ENCODE measurements at regions not wholly inside any gene's neighbourhood (a gene's known extent, or its start where the extent isn't known, plus 50 kb on each side); places are given as distances from the start of the nearest gene placed in this dataset.

- Histone ChIP-seq H3K9me3 (ENCODE audit: control insufficient read depth, low read length) (no peaks in the 10 kb centered on the region), H3K27ac (ENCODE audit: low read depth in 1 of 2, low read length in 2 of 2) (no peak overlapping the region), H3K36me3 (ENCODE audit: control insufficient read depth in 1 of 2, insufficient read depth in 2 of 2, low read length in 1 of 2) (no peaks in the 10 kb centered on the region), H3K27me3 (ENCODE audit: control insufficient read depth in 1 of 2, insufficient read depth in 2 of 2, low read length in 1 of 2) (no peaks in the 10 kb centered on the region), H3K4me3 (ENCODE audit: low read length in 2 of 2) (no peak overlapping the region), H3K4me1 (ENCODE audit: control insufficient read depth in 1 of 2, insufficient read depth in 2 of 2, low read length in 2 of 2) (no peaks in the 10 kb centered on the region)
- DNase-seq (no peak), ATAC-seq (ENCODE audit: low FRiP score) (no peak)
- 88 to 89% methylated on average over 6 of the region's 6 CpGs for WGBS, 2 donors
- intact Hi-C loops (cut with DNase I), result no loop called here
These were observed 189.5 kb downstream of the GASK1B start for GRCh38 chr4:157983300-157983699.

- intact Hi-C loops (cut with DNase I), result no loop called here
These were observed 192.7 kb downstream of the GASK1B start for GRCh38 chr4:157980158-157980557.

GRCh38 chr4:157978680-157979361 lies 194.0 kb downstream of the GASK1B start:
- intact Hi-C loops (cut with DNase I), result loop anchor here (1.0 to 5.0 kb wide), 4 partner anchors 177 to 762 kb away; no protein-coding TSS in a partner anchor
- ATAC-seq (ENCODE audit: low FRiP score), result peak; percentile 85
- Histone ChIP-seq H3K4me3 (ENCODE audit: low read length in 2 of 2) (peak overlapping the region; percentile 26 to 69), H3K4me1 (ENCODE audit: control insufficient read depth in 1 of 2, insufficient read depth in 2 of 2, low read length in 2 of 2) (no peaks in the 10 kb centered on the region), H3K27me3 (ENCODE audit: control insufficient read depth in 1 of 2, insufficient read depth in 2 of 2, low read length in 1 of 2) (no peaks in the 10 kb centered on the region), H3K36me3 (ENCODE audit: control insufficient read depth in 1 of 2, insufficient read depth in 2 of 2, low read length in 1 of 2) (no peaks in the 10 kb centered on the region), H3K9me3 (ENCODE audit: control insufficient read depth, low read length) (no peaks in the 10 kb centered on the region), H3K27ac (ENCODE audit: low read depth in 1 of 2, low read length in 2 of 2) (no peak overlapping the region)
- DNase-seq, result peak; percentile 62 to 84
- 1 to 2% methylated on average over 7 of the region's 7 CpGs for WGBS, 2 donors

More at GRCh38 chr4:157980158-157980557, 192.7 kb downstream of the GASK1B start:
- no peak for ATAC-seq (ENCODE audit: low FRiP score)
- no peak overlapping the region for H3K27ac ChIP-seq (ENCODE audit: low read depth in 1 of 2, low read length in 2 of 2)
- no peak for DNase-seq
- no peaks in the 10 kb centered on the region for H3K4me1 ChIP-seq (ENCODE audit: control insufficient read depth in 1 of 2, insufficient read depth in 2 of 2, low read length in 2 of 2)
- H3K4me3 ChIP-seq (ENCODE audit: low read length in 2 of 2), result no peak overlapping the region
- no peaks in the 10 kb centered on the region for H3K36me3 ChIP-seq (ENCODE audit: control insufficient read depth in 1 of 2, insufficient read depth in 2 of 2, low read length in 1 of 2)
- no peaks in the 10 kb centered on the region for H3K27me3 ChIP-seq (ENCODE audit: control insufficient read depth in 1 of 2, insufficient read depth in 2 of 2, low read length in 1 of 2)
- no peaks in the 10 kb centered on the region for H3K9me3 ChIP-seq (ENCODE audit: control insufficient read depth, low read length)

- DNase-seq (no peak), ATAC-seq (ENCODE audit: low FRiP score) (no peak)
- Histone ChIP-seq H3K9me3 (ENCODE audit: control insufficient read depth, low read length) (no peaks in the 10 kb centered on the region), H3K27me3 (ENCODE audit: control insufficient read depth in 1 of 2, insufficient read depth in 2 of 2, low read length in 1 of 2) (no peaks in the 10 kb centered on the region), H3K36me3 (ENCODE audit: control insufficient read depth in 1 of 2, insufficient read depth in 2 of 2, low read length in 1 of 2) (no peaks in the 10 kb centered on the region), H3K27ac (ENCODE audit: low read depth in 1 of 2, low read length in 2 of 2) (no peak overlapping the region), H3K4me3 (ENCODE audit: low read length in 2 of 2) (no peak overlapping the region), H3K4me1 (ENCODE audit: control insufficient read depth in 1 of 2, insufficient read depth in 2 of 2, low read length in 2 of 2) (no peaks in the 10 kb centered on the region)
- 14 to 19% methylated on average over 4 of the region's 4 CpGs for WGBS, 2 donors
- intact Hi-C loops (cut with DNase I), result loop anchor here (5.0 kb wide), 3 partner anchors 175 to 760 kb away; no protein-coding TSS in a partner anchor
These were observed 195.7 kb downstream of the GASK1B start for GRCh38 chr4:157977086-157977485.

GRCh38 chr4:157973297-157973696 lies 199.5 kb downstream of the GASK1B start:
- Histone ChIP-seq H3K4me1 (ENCODE audit: control insufficient read depth in 1 of 2, insufficient read depth in 2 of 2, low read length in 2 of 2) (no peaks in the 10 kb centered on the region), H3K27me3 (ENCODE audit: control insufficient read depth in 1 of 2, insufficient read depth in 2 of 2, low read length in 1 of 2) (no peaks in the 10 kb centered on the region), H3K27ac (ENCODE audit: low read depth in 1 of 2, low read length in 2 of 2) (no peak overlapping the region), H3K36me3 (ENCODE audit: control insufficient read depth in 1 of 2, insufficient read depth in 2 of 2, low read length in 1 of 2) (no peaks in the 10 kb centered on the region), H3K4me3 (ENCODE audit: low read length in 2 of 2) (no peak overlapping the region), H3K9me3 (ENCODE audit: control insufficient read depth, low read length) (peaks cover 1% of the 10 kb centered on the region)
- DNase-seq (no peak), ATAC-seq (ENCODE audit: low FRiP score) (no peak)
- intact Hi-C loops (cut with DNase I), result no loop called here
- 89 to 93% methylated on average over 5 of the region's 5 CpGs for WGBS, 2 donors

- Histone ChIP-seq H3K4me3 (ENCODE audit: low read length in 2 of 2) (no peak overlapping the region), H3K27me3 (ENCODE audit: control insufficient read depth in 1 of 2, insufficient read depth in 2 of 2, low read length in 1 of 2) (no peaks in the 10 kb centered on the region), H3K4me1 (ENCODE audit: control insufficient read depth in 1 of 2, insufficient read depth in 2 of 2, low read length in 2 of 2) (peaks cover 0 to under 1% of the 10 kb centered on the region in 2 donors), H3K9me3 (ENCODE audit: control insufficient read depth, low read length) (no peaks in the 10 kb centered on the region), H3K27ac (ENCODE audit: low read depth in 1 of 2, low read length in 2 of 2) (no peak overlapping the region), H3K36me3 (ENCODE audit: control insufficient read depth in 1 of 2, insufficient read depth in 2 of 2, low read length in 1 of 2) (no peaks in the 10 kb centered on the region)
- intact Hi-C loops (cut with DNase I), result no loop called here
- no peak for DNase-seq
- no peak for ATAC-seq (ENCODE audit: low FRiP score)
- WGBS, 2 donors, result 85 to 92% methylated on average over 2 of the region's 2 CpGs
These were observed 208.4 kb downstream of the GASK1B start for GRCh38 chr4:157964463-157964862.

- intact Hi-C loops (cut with DNase I), result no loop called here
- no peaks in the 10 kb centered on the region for H3K27me3 ChIP-seq (ENCODE audit: control insufficient read depth in 1 of 2, insufficient read depth in 2 of 2, low read length in 1 of 2)
- 17 to 22% methylated on average over 2 of the region's 2 CpGs for WGBS, 2 donors
- DNase-seq (no peak), ATAC-seq (ENCODE audit: low FRiP score) (no peak)
- no peak overlapping the region for H3K27ac ChIP-seq (ENCODE audit: low read depth in 1 of 2, low read length in 2 of 2)
- H3K4me3 ChIP-seq (ENCODE audit: low read length in 2 of 2), result no peak overlapping the region
- peaks cover 1 to 4% of the 10 kb centered on the region in 2 donors for H3K4me1 ChIP-seq (ENCODE audit: control insufficient read depth in 1 of 2, insufficient read depth in 2 of 2, low read length in 2 of 2)
- no peaks in the 10 kb centered on the region for H3K36me3 ChIP-seq (ENCODE audit: control insufficient read depth in 1 of 2, insufficient read depth in 2 of 2, low read length in 1 of 2)
- H3K9me3 ChIP-seq (ENCODE audit: control insufficient read depth, low read length), result no peaks in the 10 kb centered on the region
These were observed 211.4 kb downstream of the GASK1B start for GRCh38 chr4:157961229-157961990.

- H3K27ac ChIP-seq (ENCODE audit: low read depth in 1 of 2, low read length in 2 of 2), result no peak overlapping the region
- no peaks in the 10 kb centered on the region for H3K36me3 ChIP-seq (ENCODE audit: control insufficient read depth in 1 of 2, insufficient read depth in 2 of 2, low read length in 1 of 2)
- H3K27me3 ChIP-seq (ENCODE audit: control insufficient read depth in 1 of 2, insufficient read depth in 2 of 2, low read length in 1 of 2), result no peaks in the 10 kb centered on the region
- intact Hi-C loops (cut with DNase I), result no loop called here
- DNase-seq (no peak), ATAC-seq (ENCODE audit: low FRiP score) (no peak)
- no peaks in the 10 kb centered on the region for H3K9me3 ChIP-seq (ENCODE audit: control insufficient read depth, low read length)
- WGBS, 2 donors, result 5 to 19% methylated on average over 1 of the region's 1 CpG
- H3K4me1 ChIP-seq (ENCODE audit: control insufficient read depth in 1 of 2, insufficient read depth in 2 of 2, low read length in 2 of 2), result peaks cover 1 to 4% of the 10 kb centered on the region in 2 donors
- no peak overlapping the region for H3K4me3 ChIP-seq (ENCODE audit: low read length in 2 of 2)
These were observed 214.9 kb downstream of the GASK1B start for GRCh38 chr4:157957905-157958304.

GRCh38 chr4:157942017-157942416 lies 230.8 kb downstream of the GASK1B start:
- H3K4me3 ChIP-seq (ENCODE audit: low read length in 2 of 2), result no peak overlapping the region
- no peaks in the 10 kb centered on the region for H3K36me3 ChIP-seq (ENCODE audit: control insufficient read depth in 1 of 2, insufficient read depth in 2 of 2, low read length in 1 of 2)
- 47 to 62% methylated on average over 3 of the region's 3 CpGs for WGBS, 2 donors
- ATAC-seq (ENCODE audit: low FRiP score) (no peak), DNase-seq (no peak)
- H3K4me1 ChIP-seq (ENCODE audit: control insufficient read depth in 1 of 2, insufficient read depth in 2 of 2, low read length in 2 of 2), result no peaks in the 10 kb centered on the region
- no peaks in the 10 kb centered on the region for H3K27me3 ChIP-seq (ENCODE audit: control insufficient read depth in 1 of 2, insufficient read depth in 2 of 2, low read length in 1 of 2)
- no peak overlapping the region for H3K27ac ChIP-seq (ENCODE audit: low read depth in 1 of 2, low read length in 2 of 2)
- no peaks in the 10 kb centered on the region for H3K9me3 ChIP-seq (ENCODE audit: control insufficient read depth, low read length)
- intact Hi-C loops (cut with DNase I), result no loop called here

Measured in aorta (tissue), 5 donors.